Omental fat pad (tissue), 3 donors: ENCODE measurements at regions not wholly inside any gene's neighbourhood (a gene's known extent, or its start where the extent isn't known, plus 50 kb on each side); places are given as distances from the start of the nearest gene placed in this dataset.

Source experiments
- ATAC-seq: fragments of 150-250 bp; one replicate; pipeline ENCODE4 v1.9.1; 2016; ENCODE audit warnings: mild to moderate bottlenecking, moderate library complexity; ENCODE audit not compliant: low FRiP score
- DNase-seq: peaks from one replicate; pipeline ENCODE4 v3.0.0-alpha.2; 2019; ENCODE audit warnings: low spot score
- CTCF ChIP-seq, 3 donors: fragments of 450-650 bp; IDR thresholded peaks; one replicate each; pipeline ENCODE4 v1.5.1; 2016 to 2017; ENCODE audit warnings: antibody characterized with exemption in 3 of 3, mild to moderate bottlenecking in 3 of 3, moderate library complexity in 2 of 3

GRCh38 chr1:30267856-30268255, 455.5 kb downstream of the MATN1 start:
- DNase-seq (no peak), ATAC-seq (no peak)
- TF ChIP-seq CTCF (IDR thresholded peaks at IDR 0.05), result no peak

- ATAC-seq (no peak), DNase-seq (no peak)
- TF ChIP-seq CTCF (IDR thresholded peaks at IDR 0.05), result no peak
These were observed 456.3 kb downstream of the MATN1 start for GRCh38 chr1:30267046-30267445.

GRCh38 chr1:30265127-30266070, 458.0 kb downstream of the MATN1 start:
- no peak for ATAC-seq
- TF ChIP-seq CTCF (IDR thresholded peaks at IDR 0.05), result no peak
- DNase-seq, result no peak

GRCh38 chr1:30264672-30265025, 458.7 kb downstream of the MATN1 start:
- DNase-seq, result no peak
- ATAC-seq, result no peak
- no peak for TF ChIP-seq CTCF (IDR thresholded peaks at IDR 0.05)

- no peak for TF ChIP-seq CTCF (IDR thresholded peaks at IDR 0.05)
- no peak for ATAC-seq
- DNase-seq, result no peak
These were observed 459.3 kb downstream of the MATN1 start for GRCh38 chr1:30263888-30264671.

GRCh38 chr1:30263405-30263804, 460.0 kb downstream of the MATN1 start:
- DNase-seq, result no peak
- TF ChIP-seq CTCF (IDR thresholded peaks at IDR 0.05), result no peak
- ATAC-seq, result no peak
